ENCODE measurements at regions not wholly inside any gene's neighbourhood (a gene's known extent, or its start where the extent isn't known, plus 50 kb on each side); places are given as distances from the start of the nearest gene placed in this dataset.

DNA sequence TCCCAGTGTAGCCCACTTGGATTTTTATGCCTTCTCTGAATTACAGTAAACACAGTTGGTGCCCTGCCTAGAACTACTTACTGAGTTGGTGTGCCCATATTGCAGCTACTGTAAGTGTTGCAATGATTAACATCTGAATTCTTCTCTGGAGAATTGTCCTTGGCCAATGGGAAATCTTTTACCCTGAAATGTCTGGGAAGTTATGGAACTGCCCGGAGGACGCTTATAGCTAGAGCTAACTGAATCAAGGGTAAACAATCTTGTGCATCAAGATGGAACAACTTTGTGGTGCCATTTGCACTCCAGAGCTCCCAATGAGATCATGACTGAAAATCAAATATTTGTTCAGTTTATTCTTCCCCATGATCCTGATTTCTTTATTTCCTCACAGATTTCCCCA is 246.7 kb upstream of the CBLB start:
- TF ChIP-seq, protein P1, sequence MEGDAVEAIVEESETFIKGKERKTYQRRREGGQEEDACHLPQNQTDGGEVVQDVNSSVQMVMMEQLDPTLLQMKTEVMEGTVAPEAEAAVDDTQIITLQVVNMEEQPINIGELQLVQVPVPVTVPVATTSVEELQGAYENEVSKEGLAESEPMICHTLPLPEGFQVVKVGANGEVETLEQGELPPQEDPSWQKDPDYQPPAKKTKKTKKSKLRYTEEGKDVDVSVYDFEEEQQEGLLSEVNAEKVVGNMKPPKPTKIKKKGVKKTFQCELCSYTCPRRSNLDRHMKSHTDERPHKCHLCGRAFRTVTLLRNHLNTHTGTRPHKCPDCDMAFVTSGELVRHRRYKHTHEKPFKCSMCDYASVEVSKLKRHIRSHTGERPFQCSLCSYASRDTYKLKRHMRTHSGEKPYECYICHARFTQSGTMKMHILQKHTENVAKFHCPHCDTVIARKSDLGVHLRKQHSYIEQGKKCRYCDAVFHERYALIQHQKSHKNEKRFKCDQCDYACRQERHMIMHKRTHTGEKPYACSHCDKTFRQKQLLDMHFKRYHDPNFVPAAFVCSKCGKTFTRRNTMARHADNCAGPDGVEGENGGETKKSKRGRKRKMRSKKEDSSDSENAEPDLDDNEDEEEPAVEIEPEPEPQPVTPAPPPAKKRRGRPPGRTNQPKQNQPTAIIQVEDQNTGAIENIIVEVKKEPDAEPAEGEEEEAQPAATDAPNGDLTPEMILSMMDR (IDR thresholded peaks at IDR 0.05; ENCODE audit: low read depth, low read length), result no peak
- Histone ChIP-seq H3K36me3 (no peaks in the 10 kb centered on the region), H3K4me3 (ENCODE audit: low read depth, low read length) (no peak overlapping the region), H3K27me3 (ENCODE audit: insufficient read depth, low read depth, severe bottlenecking) (no peaks in the 10 kb centered on the region), H3K27ac (no peak overlapping the region), H3K9me3 (ENCODE audit: severe bottlenecking) (no peaks in the 10 kb centered on the region)
- DNase-seq, result no peak

DNA sequence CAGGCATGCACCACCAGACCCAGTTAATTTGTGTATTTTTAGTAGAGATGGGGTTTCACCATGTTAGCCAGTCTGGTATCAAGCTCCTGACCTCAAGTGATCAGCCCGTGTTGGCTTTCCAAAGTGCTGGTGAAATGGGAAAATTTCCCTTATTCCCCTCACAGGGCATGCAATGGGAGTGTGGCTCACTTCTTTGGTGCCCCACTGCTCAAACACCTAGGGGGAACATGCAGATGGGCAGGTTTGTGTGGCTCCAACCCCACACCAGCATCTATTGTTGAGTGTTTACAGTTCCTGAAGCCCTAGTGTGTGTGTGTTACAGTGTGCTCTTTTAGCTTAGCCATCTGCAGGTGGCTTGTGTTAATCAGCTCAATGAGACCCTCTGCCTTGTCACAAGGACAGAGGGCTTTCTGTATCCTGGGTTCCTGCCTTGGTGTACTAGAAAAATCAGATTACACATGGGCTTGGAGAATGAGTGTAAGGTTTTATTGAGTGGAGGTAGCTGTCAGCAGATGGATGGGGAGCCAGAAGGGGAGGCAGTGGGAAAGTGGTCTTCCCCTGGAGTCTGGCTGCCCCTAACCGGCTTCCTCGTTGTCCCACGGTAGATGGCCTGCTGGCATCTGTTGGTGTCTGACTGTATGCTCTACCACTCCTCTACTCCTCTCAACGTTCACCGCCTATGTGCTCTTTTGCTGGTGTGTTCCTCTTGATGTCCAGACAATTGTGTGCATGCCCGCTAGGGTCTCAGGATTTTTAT is 248.1 kb upstream of the CBLB start:
- H3K27me3 ChIP-seq (ENCODE audit: insufficient read depth, low read depth, severe bottlenecking), result no peaks in the 10 kb centered on the region
- no peak for DNase-seq
- H3K4me3 ChIP-seq (ENCODE audit: low read depth, low read length), result no peak overlapping the region
- TF ChIP-seq, protein P1 (IDR thresholded peaks at IDR 0.05; ENCODE audit: low read depth, low read length), result no peak
- no peak overlapping the region for H3K27ac ChIP-seq
- no peaks in the 10 kb centered on the region for H3K9me3 ChIP-seq (ENCODE audit: severe bottlenecking)
- H3K36me3 ChIP-seq, result no peaks in the 10 kb centered on the region

DNA sequence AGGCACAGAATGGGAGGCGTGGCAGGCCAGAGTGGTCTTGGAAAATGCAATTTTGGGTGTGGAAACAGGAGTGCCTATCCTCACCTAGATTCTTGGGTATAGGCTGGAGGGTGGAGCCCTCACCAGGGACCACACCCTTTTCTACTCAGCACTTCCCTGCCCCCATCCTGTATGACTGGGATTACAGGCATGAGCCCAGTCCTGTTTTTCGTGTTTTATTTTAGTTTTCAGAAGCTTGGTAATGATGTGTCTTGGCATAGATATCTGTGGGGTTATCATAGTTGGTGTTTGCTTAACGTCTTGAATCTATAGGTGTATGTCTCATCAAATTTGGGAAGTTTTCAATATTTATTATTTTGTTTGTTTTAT is 248.7 kb upstream of the CBLB start:
- Histone ChIP-seq H3K9me3 (ENCODE audit: severe bottlenecking) (no peaks in the 10 kb centered on the region), H3K36me3 (no peaks in the 10 kb centered on the region), H3K27me3 (ENCODE audit: insufficient read depth, low read depth, severe bottlenecking) (no peaks in the 10 kb centered on the region), H3K27ac (no peak overlapping the region), H3K4me3 (ENCODE audit: low read depth, low read length) (no peak overlapping the region)
- TF ChIP-seq, protein P1 (IDR thresholded peaks at IDR 0.05; ENCODE audit: low read depth, low read length), result no peak
- no peak for DNase-seq

DNA sequence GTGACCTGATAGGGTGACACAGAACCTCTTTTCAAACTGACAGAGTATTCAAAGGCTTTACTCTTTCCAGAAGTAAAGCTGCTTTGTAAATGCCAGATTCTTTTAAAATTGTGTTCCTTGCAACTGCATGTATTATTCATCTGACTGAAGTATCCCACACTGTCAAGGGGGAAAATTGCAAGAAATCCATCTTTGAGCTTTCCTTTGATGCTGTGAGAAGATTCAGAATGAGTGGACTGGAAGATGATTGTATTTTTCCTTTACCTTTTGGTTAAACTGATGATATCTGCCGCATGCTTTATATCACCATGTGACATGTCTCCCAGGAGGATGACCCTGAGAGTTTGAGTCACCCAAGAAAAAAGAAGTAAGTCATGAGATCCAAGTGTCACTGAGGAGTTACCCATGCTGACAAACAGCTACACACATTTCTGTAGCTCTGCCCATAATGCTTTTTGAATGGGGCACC is 250.8 kb upstream of the CBLB start:
- Histone ChIP-seq H3K27ac (no peak overlapping the region), H3K9me3 (ENCODE audit: severe bottlenecking) (no peaks in the 10 kb centered on the region), H3K4me3 (ENCODE audit: low read depth, low read length) (no peak overlapping the region), H3K27me3 (ENCODE audit: insufficient read depth, low read depth, severe bottlenecking) (no peaks in the 10 kb centered on the region), H3K36me3 (no peaks in the 10 kb centered on the region)
- DNase-seq, result no peak
- TF ChIP-seq, protein P1 (IDR thresholded peaks at IDR 0.05; ENCODE audit: low read depth, low read length), result no peak

DNA sequence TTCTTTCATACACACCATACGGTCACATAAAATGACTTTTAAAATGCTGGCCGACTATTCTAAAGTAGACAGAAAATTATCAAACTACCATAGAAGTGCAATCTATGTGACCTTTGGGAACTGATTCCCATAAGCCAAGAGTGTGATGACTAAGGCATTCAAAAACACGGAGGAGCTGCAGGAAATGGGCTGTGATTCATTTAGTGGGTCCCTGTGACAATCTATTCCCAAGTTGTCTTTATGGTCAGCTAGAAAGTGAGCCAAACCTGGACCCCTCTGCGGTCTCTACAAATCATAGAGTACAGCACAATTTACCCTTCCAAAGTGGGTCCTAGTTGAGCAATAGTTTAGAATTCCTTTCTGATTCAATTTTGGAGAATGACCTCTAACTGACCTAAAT is 251.5 kb upstream of the CBLB start:
- H3K27ac ChIP-seq, result no peak overlapping the region
- TF ChIP-seq, protein P1 (IDR thresholded peaks at IDR 0.05; ENCODE audit: low read depth, low read length), result no peak

More for the DNA sequence above, 251.5 kb upstream of the CBLB start:
- no peak for DNase-seq
- Histone ChIP-seq H3K9me3 (ENCODE audit: severe bottlenecking) (no peaks in the 10 kb centered on the region), H3K36me3 (no peaks in the 10 kb centered on the region), H3K27me3 (ENCODE audit: insufficient read depth, low read depth, severe bottlenecking) (no peaks in the 10 kb centered on the region), H3K4me3 (ENCODE audit: low read depth, low read length) (no peak overlapping the region)
